ENCODE measurements at regions not wholly inside any gene's neighbourhood (a gene's known extent, or its start where the extent isn't known, plus 50 kb on each side); places are given as distances from the start of the nearest gene placed in this dataset.
A peak's percentile ranks its signal among the peaks of the same experiment; 100 is the strongest.
"Not testable (repeated sequence)": the region's sequence is repeated elsewhere in the genome, so short reads cannot be mapped to it uniquely, and the experiment has no call there.

DNA sequence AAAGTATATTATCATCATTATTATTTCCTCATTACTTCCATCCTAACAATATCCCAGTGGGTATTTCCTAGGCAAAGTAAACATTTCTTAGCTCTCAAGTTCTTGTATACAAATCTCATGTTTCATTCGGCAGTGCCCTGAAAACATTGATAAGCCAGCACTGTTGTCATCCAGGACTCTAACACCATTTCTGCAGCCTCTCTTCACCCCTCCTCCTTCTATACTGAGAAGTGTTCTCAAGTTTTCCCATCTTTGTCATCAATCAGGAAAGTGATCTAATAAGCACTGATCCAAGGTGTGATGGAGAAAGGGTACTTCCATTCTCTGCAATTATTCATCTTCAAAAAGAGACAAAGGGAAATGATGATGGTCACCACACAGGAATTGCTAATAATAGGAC, 168.4 kb upstream of the CCDC54 start:
- no peak for FAIRE-seq

GRCh38 chr3:107209302-107209990, 167.8 kb upstream of the CCDC54 start:
- FAIRE-seq, result no peak

DNA sequence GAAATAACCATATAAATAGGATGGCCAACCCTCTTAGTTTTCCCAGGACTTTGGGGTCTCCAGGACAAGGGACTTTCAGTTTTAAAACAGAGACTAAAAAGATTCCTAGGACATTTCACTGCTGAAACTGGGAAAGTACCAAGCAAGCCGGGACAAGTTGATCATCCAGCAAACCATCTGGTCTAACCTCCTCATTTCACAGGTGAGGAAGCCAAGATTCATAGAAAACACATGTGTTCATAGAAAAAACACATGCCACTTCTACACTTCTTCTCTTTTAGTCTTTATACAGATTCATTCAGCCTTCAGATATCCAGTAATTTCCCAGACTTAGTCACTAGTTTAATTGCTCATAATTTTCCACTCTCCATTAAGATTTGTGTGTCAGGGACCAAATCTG, 165.6 kb upstream of the CCDC54 start:
- no peak for FAIRE-seq

DNA sequence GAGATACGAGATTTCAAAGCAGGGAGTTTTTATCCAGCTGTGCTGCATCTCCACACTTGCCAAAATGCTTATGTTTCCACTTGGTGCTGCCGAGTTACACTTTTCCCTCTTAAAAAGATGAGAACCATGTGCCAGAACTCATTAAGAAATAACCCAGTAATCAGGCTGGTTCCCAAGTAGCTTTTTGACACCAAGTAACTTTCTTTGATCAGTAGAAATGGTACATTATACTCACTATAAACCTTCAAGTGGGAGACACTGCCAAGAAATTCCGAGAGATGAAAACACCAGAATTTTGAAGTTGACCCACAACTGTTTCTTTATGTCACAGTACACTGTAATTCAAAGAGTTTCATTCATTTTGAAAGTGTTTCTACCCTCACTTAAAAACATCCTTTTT, 164.6 kb upstream of the CCDC54 start:
- FAIRE-seq, result no peak

DNA sequence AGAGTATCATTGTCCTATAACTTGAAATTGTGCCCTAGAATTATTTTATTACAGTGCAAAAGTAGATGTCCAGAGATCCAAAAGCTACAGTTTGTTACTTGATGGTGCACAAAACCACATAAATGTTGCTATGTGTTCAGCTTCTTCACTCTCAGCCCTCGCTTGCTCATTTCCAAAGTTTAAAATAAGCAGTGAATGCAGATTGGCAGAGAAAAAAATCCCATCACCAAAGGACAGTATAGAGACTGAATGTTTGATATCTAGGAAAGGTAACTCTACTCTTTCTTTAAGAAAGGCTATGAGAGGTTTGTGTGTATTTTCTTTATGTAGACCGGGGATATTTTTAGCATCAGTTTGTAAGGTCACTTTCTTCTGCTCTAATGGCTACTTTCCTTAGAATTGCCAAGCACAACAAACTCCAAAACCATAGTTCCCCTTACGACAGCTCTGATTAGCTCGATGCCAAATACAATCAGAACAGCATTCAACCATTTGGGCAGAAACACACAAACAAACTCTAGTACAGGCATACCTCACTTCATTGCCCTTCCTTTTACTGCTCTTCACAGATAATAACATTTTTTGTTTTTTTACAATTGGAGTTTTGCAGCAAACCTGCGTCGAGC, 164.1 kb upstream of the CCDC54 start:
- no peak for FAIRE-seq

GRCh38 chr3:107216229-107216628, 161.0 kb upstream of the CCDC54 start:
- FAIRE-seq, result no peak

DNA sequence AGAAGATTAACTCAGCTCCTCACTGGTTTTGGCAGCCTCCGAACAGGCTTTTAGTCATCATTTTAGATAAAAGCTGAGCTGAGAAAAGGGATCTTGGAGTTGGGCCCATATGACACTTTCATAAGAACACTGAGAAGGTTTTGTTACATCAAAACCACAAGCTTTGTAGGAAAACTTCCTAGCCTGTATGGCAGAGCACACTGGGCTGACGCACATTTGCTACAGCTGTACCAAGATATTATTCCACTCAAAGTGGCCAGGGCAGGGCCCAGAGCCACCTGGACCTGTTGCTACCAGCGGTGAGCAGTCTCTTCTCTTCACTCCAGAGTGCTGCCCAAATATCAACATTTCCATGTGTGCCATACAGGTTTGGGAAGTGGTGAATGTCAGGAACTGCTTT, 160.5 kb upstream of the CCDC54 start:
- no peak for FAIRE-seq

- FAIRE-seq, result no peak
Observed at GRCh38 chr3:107217172-107217571, 160.1 kb upstream of the CCDC54 start.

GRCh38 chr3:107218864-107219269, 158.4 kb upstream of the CCDC54 start:
- no peak for FAIRE-seq

DNA sequence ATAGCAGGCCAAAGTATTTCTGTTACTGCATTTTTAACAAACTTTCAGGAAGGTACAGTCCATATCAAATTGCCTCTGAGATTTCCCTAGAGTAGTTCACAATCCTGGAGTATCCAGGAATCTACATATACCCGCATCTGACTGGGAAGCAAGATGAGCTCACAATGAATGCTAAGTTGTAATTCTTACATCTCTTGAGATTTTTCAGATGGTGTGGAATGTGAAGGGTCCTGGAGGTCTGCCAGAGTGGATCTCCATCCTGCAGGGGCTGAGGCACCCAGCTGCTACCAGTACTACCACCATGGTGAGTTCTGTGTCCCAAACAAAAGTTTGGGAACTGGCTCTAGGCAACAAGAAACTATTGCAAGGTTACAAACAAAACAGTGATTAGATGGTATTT, 156.7 kb upstream of the CCDC54 start:
- FAIRE-seq, result no peak

GRCh38 chr3:107221856-107222255, 155.4 kb upstream of the CCDC54 start:
- FAIRE-seq, result no peak

- no peak for FAIRE-seq
Observed at GRCh38 chr3:107222907-107223306, 154.3 kb upstream of the CCDC54 start.

DNA sequence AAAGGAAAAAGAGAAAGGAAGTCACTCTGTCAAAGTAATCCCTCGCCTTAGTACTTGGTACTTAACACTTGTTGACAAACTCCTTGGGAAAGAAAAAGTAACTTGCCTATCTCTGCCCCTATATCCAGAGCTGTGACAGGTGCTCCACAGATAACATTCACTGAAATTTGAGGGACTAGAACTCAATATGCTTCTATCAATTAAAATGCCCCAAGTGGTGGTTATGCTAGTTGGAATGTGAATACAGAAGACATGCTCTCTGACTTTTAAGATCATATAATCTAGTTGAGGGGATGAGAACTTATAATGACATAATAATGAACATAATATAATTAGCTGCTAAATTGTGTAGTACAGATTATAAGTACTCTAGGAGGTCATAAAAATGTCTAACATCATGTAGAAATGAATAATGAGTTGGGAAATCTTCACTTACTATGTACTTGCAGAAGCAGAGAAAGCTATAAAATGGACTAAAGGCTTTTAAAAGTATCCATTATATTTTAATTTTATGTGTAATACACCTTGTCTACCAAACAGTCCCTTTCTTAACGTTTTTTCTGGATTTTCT, 153.1 kb upstream of the CCDC54 start:
- no peak for FAIRE-seq

GRCh38 chr3:107227091-107227490, 150.1 kb upstream of the CCDC54 start:
- FAIRE-seq, result no peak

DNA sequence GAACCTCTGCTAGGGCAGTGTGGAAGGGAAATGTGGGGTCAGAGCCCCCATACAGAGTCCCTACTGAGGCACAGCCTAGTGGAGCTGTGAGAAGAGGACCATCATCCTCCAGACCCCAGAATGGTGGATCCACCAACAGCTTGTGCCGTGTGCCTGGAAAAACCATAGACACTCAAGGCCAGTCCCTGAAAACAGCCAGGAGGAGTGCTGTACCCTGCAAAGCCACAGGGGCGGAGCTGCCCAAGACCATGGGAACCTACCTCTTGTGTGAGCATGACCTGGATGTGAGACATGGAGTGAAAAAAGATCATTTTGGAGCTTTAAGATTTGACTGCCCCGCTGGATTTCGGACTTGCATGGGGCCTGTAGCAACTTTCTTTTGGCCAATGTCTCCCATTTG, 143.4 kb upstream of the CCDC54 start:
- FAIRE-seq, result not testable (repeated sequence)

- FAIRE-seq, result no peak
Observed at GRCh38 chr3:107235193-107235927, 141.9 kb upstream of the CCDC54 start.

DNA sequence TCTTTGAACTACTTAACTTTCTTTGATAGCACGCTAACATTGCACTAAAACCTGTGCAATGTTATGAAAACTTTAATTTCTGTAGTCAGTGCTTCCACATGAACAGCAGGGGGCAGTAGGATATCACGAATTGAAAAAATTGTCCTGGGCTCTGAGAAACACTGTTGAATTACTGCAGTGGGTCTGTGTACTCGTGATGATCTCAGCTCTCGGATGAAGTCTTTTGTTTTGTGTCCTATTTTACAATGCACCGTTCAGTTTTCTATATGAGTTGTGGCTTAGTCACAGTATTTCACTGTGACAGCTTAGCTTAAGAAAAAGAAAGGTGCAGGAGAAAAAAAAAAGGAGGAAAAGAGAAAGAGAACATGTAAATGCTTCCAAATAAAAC, 141.3 kb upstream of the CCDC54 start:
- FAIRE-seq, result peak; percentile 97

DNA sequence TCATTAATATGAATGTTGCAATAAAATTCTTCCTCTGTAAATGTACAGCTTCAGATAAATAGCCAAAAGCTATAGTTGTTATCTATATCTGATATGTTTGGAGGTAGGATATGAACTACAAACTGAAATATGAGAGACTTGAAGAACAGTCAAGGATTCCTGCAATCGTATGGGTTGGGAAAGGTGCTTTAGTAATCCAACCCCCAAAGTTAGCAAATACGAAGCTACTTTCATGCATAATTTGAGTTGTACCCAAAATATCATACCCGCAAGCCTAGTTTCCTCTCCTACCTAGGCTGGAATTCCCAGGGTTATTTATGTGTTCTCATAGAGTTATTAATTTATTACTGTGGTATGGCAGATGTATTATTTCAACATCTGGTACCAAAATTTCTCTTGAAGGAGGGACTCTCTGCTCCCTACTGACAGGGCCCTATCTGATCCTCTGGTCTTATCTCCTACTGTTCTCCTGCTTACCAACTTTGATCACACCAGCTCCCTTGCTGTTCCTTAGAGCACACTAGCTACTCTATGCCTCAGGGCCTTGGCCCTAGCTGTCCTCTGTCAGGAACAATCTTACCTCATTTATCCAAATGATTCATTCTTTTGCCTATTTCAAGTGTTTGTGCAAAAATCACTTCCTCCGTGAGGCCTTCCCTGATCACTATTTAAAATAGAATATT, 140.4 kb upstream of the CCDC54 start:
- no peak for FAIRE-seq

GRCh38 chr3:107238787-107239186, 138.5 kb upstream of the CCDC54 start:
- FAIRE-seq, result no peak

DNA sequence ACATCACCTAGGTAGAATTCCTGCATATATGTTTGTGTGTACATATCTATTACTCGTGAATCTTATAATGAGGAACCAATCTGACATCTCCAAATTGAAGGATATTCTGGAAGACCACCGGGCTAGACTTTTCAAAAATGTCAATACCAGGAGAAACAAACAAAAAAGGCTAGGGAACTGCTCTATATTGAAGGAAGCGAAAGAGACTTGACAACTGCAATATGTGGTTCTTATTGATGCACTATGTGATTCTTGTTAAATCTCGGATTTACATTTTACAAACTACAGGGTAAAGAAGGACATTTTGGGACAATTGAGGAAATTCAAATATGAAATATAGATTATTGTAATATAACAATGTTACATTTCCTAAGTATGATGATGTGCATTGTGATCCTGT, 137.5 kb upstream of the CCDC54 start:
- no peak for FAIRE-seq

GRCh38 chr3:107240183-107241091, 136.8 kb upstream of the CCDC54 start:
- FAIRE-seq, result no peak

- no peak for FAIRE-seq
Observed at GRCh38 chr3:107241217-107241616, 136.0 kb upstream of the CCDC54 start.

All from endometrium (tissue), 2 donors.